GM12878 (cell line): ENCODE measurements at regions not wholly inside any gene's neighbourhood (a gene's known extent, or its start where the extent isn't known, plus 50 kb on each side); places are given as distances from the start of the nearest gene placed in this dataset.

Experiments
- ATAC-seq: fragments of 200-7000 bp; cut with Tn5 transposase; 3 replicates; pipeline ENCODE4 v1.9.1; 2020; ENCODE audit warnings: mild to moderate bottlenecking, moderate library complexity
- BruUV-seq: library from RNA; stranded (reverse); fragments of 400-500 nt; replicated peaks from 2 replicates; lab custom pipeline; 2021; lab: Mats Ljungman, UMichigan
- CTCF ChIA-PET: fragments of 300-600 bp; sonication (Branson Sonifier 250); formaldehyde crosslinking; extraction: SDS; loops from one replicate; lab custom pipeline; 2021; ENCODE audit warnings: inconsistent platforms; lab: Yijun Ruan, JAX
- POLR2A ChIA-PET: fragments of 350-600 bp; formaldehyde crosslinking; extraction: SDS; loops from one replicate; lab custom pipeline; 2021; ENCODE audit warnings: inconsistent platforms; lab: Charles Lee
- RAD21 ChIA-PET: fragments of 300-600 bp; sonication (Branson Sonifier 250); formaldehyde crosslinking; loops from one replicate; lab custom pipeline; 2023; ENCODE audit warnings: antibody characterized with exemption; ENCODE audit not compliant: unreplicated experiment; lab: Charles Lee
- SMC1A ChIA-PET: fragments of 300-600 bp; sonication (Branson Sonifier 250); formaldehyde crosslinking; loops from one replicate; lab custom pipeline; 2023; ENCODE audit not compliant: unreplicated experiment, uncharacterized antibody; lab: Charles Lee
- DNase-seq: peaks from one replicate; pipeline ENCODE4 v3.0.0-alpha.2; 2011; ENCODE audit warnings: low read depth, low spot score
- FAIRE-seq: peaks from 3 replicates; lab custom pipeline; 2011; peaks lifted over from hg19 to GRCh38; lab: Jason Lieb, UNC
- H2AFZ ChIP-seq: 2 replicates; pipeline ENCODE4 v1.6.0; 2011; ENCODE audit warnings: low read depth, low read length, control low read depth; ENCODE audit not compliant: control insufficient read depth
- H3K27ac ChIP-seq: 2 replicates; pipeline ENCODE4 v1.5.1; 2011; ENCODE audit warnings: control low read depth; ENCODE audit not compliant: control insufficient read depth, insufficient read depth
- H3K27me3 ChIP-seq, 2 experiments: replicated peaks in 1 of 2; 2 replicates each; pipeline versions ENCODE4 v1.6.0 to v1.6.1; 2011; ENCODE audit warnings: low read length in 1 of 2; ENCODE audit not compliant: control insufficient read depth in 2 of 2, insufficient read depth in 2 of 2
- H3K36me3 ChIP-seq, 2 experiments: 2 replicates each; pipeline ENCODE4 v1.5.1; 2011; ENCODE audit warnings: low read length in 1 of 2; ENCODE audit not compliant: control insufficient read depth in 2 of 2, insufficient read depth in 2 of 2
- H3K4me1 ChIP-seq: 2 replicates; pipeline ENCODE4 v1.6.1; 2011; ENCODE audit warnings: mild to moderate bottlenecking, low read length, moderate library complexity, mixed read lengths; ENCODE audit not compliant: control insufficient read depth, insufficient read depth
- H3K4me2 ChIP-seq: 2 replicates; pipeline ENCODE4 v1.6.0; 2011; ENCODE audit warnings: control low read depth; ENCODE audit not compliant: control insufficient read depth, insufficient read depth
- H3K4me3 ChIP-seq: fragments of 200-600 bp; sonication (generic); 2 replicates; pipeline ENCODE4 v1.5.1; 2016
- H3K79me2 ChIP-seq: 2 replicates; pipeline ENCODE4 v1.6.0; 2011; ENCODE audit warnings: low read length; ENCODE audit not compliant: control insufficient read depth, insufficient read depth
- H3K9ac ChIP-seq: 2 replicates; pipeline ENCODE4 v1.8.0; 2011; ENCODE audit warnings: low read length, control low read depth, mixed read lengths; ENCODE audit not compliant: control insufficient read depth, insufficient read depth
- H3K9me3 ChIP-seq: replicated peaks from 3 replicates; pipeline ENCODE4 v1.5.1; 2011; ENCODE audit warnings: mild to moderate bottlenecking, low read length; ENCODE audit not compliant: control insufficient read depth, insufficient read depth
- H4K20me1 ChIP-seq: 2 replicates; pipeline ENCODE4 v1.6.0; 2011; ENCODE audit not compliant: control insufficient read depth, insufficient read depth
- BACH1 ChIP-seq: fragments of 450-650 bp; IDR thresholded peaks from 2 replicates; pipeline ENCODE4 v1.6.1; 2017; ENCODE audit warnings: mild to moderate bottlenecking, borderline replicate concordance
- BCL11A ChIP-seq: IDR thresholded peaks from 2 replicates; pipeline ENCODE4 v1.6.1; 2011; ENCODE audit warnings: low read depth, low read length
- DPF2 ChIP-seq: fragments of 450-650 bp; IDR thresholded peaks from 2 replicates; pipeline ENCODE4 v1.6.1; 2017; ENCODE audit warnings: mild to moderate bottlenecking
- HDAC2 ChIP-seq: fragments of 200-600 bp; sonication (generic); IDR thresholded peaks from 2 replicates; pipeline ENCODE4 v1.6.1; 2017
- KDM1A ChIP-seq: fragments of 200-600 bp; sonication (generic); IDR thresholded peaks from 2 replicates; pipeline ENCODE4 v1.6.1; 2016; ENCODE audit warnings: borderline replicate concordance
- LARP7 ChIP-seq: fragments of 450-650 bp; IDR thresholded peaks from 2 replicates; pipeline ENCODE4 v1.6.1; 2017; ENCODE audit warnings: mild to moderate bottlenecking
- MXI1 ChIP-seq: fragments of 150-350 bp; IDR thresholded peaks from 2 replicates; pipeline ENCODE4 v1.6.1; 2011; ENCODE audit warnings: low read depth, mild to moderate bottlenecking, inconsistent platforms, low read length, improper control_type of control experiment
- MYC ChIP-seq: IDR thresholded peaks from 2 replicates; pipeline ENCODE4 v1.6.1; 2011; ENCODE audit warnings: mild to moderate bottlenecking, low read length, moderate library complexity, inconsistent platforms; ENCODE audit not compliant: insufficient read depth, insufficient replicate concordance, insufficient read length, severe bottlenecking
- NR2F1 ChIP-seq: fragments of 450-650 bp; conservative IDR thresholded peaks from 2 replicates; pipeline ENCODE4 v1.6.1; 2017; ENCODE audit warnings: mild to moderate bottlenecking
- SIN3A ChIP-seq: IDR thresholded peaks from 2 replicates; pipeline ENCODE4 v1.6.1; 2012; ENCODE audit warnings: low read depth, low read length, improper control_type of control experiment
- SPI1 ChIP-seq: IDR thresholded peaks from 2 replicates; pipeline ENCODE4 v1.6.1; 2011; ENCODE audit warnings: low read depth, mild to moderate bottlenecking, low read length, moderate library complexity, borderline replicate concordance; ENCODE audit not compliant: insufficient read depth
- SUZ12 ChIP-seq: fragments of 200-600 bp; sonication (generic); IDR thresholded peaks from one replicate; pipeline ENCODE4 v1.6.1; 2018; ENCODE audit warnings: antibody characterized with exemption, mild to moderate bottlenecking; ENCODE audit not compliant: unreplicated experiment
- TCF7 ChIP-seq: IDR thresholded peaks from 2 replicates; pipeline ENCODE4 v1.6.1; 2014; ENCODE audit warnings: antibody characterized with exemption, borderline replicate concordance
- WGBS: methylation state at CpG from one replicate; pipeline ENCODE4 v1.1.6; 2016; ENCODE audit warnings: low lambda C conversion rate; ENCODE audit not compliant: insufficient replicate concordance, insufficient coverage; ENCODE audit errors: missing lambda C conversion rate; 5-methylcytosine and 5-hydroxymethylcytosine counted together
- in situ Hi-C: fragments of 300-500 bp; cut with MboI; formaldehyde crosslinking; loops from 9 replicates; pipeline ENCODE4 v1.14.3; 2018; ENCODE audit warnings: mixed read lengths
- intact Hi-C: fragments of 100-400 bp; cut with micrococcal nuclease; formaldehyde crosslinking; loops from one replicate; pipeline ENCODE4 v1.14.2; 2022; ENCODE audit not compliant: unreplicated experiment
- TF ChIP-seq, protein P1 (sequence below): fragments of 450-650 bp; IDR thresholded peaks from 2 replicates; pipeline ENCODE4 v1.6.1; 2016; ENCODE audit warnings: mild to moderate bottlenecking

DNA sequence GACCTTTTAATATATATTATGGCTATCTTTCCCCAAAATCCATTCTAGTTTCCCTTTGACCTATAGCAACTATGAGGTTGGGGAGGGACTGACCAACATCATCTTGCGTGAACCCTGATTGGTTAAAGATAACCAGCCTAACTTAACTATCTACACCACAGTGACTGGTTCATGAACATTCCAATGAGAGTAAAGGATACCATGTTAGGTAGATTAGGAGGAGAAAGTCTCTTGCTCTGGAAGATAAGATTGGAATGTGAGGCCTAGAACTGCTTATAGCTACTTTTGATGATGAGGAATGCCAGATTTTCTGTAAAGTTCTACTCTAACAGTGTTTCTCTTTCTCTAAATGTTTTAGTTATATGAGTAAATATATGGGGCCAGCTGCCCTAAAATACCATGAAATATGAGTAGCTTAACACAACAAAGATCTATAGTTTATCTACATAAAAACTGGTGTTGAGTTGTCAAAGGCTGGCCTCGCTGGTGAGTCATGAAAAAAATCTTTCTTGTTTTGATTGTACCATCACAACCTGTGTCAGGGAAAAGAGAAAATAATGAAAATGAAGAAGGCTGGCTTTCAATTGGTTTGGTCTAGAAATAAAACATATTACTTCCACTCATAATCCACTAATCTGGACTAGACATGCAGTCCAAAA lies 481.4 kb downstream of the NSUN3 start:
- RAD21 ChIA-PET = no interaction called here
- 47% methylated on average over 2 of the region's 2 CpGs for WGBS
- TF ChIP-seq SPI1 (no peak), BACH1 (no peak), HDAC2 (no peak)

DNA sequence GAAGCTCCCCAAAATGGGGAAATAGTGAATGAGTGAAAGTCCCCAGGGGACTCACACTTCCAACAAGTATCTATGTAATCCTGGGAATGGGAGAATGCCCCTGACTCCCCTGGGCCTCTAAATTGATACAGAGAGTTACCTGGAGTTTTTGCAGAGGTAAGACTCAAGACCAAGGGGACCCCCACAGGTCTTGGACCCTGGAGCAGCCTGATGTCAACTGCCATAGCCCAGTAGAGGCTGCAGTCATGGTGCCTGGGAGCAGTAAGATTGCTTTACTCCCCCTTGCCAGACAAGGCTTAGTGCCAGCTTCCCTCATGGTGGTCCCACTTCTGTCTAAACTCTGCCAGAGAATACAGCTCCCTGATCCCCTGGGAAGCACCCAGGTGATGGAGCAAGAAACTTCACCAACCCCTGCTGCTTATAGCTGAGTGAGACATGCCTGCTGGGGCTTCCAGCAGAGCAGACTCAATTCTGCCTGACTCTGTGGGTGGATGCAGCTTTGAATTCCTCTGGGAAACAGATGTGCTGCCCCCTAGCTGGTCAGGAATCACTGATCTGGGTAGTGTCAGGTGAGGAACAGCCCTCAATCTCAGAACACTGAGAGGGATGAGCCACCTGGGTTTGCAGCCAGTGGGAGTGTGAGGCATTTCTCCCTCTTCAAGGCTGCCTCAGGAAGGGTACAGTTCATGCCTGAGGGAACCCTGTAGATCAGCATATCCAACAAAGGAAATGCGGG lies 485.9 kb downstream of the NSUN3 start:
- POLR2A ChIA-PET = no interaction called here
- WGBS = 33% methylated on average over 1 of the region's 1 CpG
- no peak overlapping the region for H3K27ac ChIP-seq
- SMC1A ChIA-PET = no interaction called here
- TF ChIP-seq MYC (no peak), TCF7 (no peak), BCL11A (no peak), DPF2 (no peak), LARP7 (no peak), MXI1 (no peak), SUZ12 (no peak), NR2F1 (no peak), SIN3A (no peak), KDM1A (no peak)
- TF ChIP-seq, protein P1, sequence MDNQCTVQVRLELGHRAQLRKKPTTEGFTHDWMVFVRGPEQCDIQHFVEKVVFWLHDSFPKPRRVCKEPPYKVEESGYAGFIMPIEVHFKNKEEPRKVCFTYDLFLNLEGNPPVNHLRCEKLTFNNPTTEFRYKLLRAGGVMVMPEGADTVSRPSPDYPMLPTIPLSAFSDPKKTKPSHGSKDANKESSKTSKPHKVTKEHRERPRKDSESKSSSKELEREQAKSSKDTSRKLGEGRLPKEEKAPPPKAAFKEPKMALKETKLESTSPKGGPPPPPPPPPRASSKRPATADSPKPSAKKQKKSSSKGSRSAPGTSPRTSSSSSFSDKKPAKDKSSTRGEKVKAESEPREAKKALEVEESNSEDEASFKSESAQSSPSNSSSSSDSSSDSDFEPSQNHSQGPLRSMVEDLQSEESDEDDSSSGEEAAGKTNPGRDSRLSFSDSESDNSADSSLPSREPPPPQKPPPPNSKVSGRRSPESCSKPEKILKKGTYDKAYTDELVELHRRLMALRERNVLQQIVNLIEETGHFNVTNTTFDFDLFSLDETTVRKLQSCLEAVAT = no peak
- FAIRE-seq (no peak), ATAC-seq (no peak), DNase-seq (no peak)
- H3K9me3 ChIP-seq = no peaks in the 10 kb centered on the region
- no peak overlapping the region for H3K4me2 ChIP-seq
- no peaks in the 10 kb centered on the region for H4K20me1 ChIP-seq
- in situ Hi-C loops (no loop called here), intact Hi-C loops (no loop called here)
- no peaks in the 10 kb centered on the region for H3K4me1 ChIP-seq
- H3K4me3 ChIP-seq = no peak overlapping the region
- H3K79me2 ChIP-seq = no peaks in the 10 kb centered on the region
- H2AFZ ChIP-seq = no peak overlapping the region
- CTCF ChIA-PET = no interaction called here
- H3K27me3 ChIP-seq = no peaks in the 10 kb centered on the region
- no TSS peak for BruUV-seq
- no peaks in the 10 kb centered on the region for H3K36me3 ChIP-seq
- no peak overlapping the region for H3K9ac ChIP-seq
- RAD21 ChIA-PET = no interaction called here

More for the DNA sequence above, 481.4 kb downstream of the NSUN3 start:
- SMC1A ChIA-PET = no interaction called here
- Histone ChIP-seq H3K27ac (no peak overlapping the region), H3K4me1 (no peaks in the 10 kb centered on the region), H3K4me3 (no peak overlapping the region), H2AFZ (no peak overlapping the region), H3K27me3 (no peaks in the 10 kb centered on the region), H4K20me1 (no peaks in the 10 kb centered on the region), H3K79me2 (no peaks in the 10 kb centered on the region), H3K9ac (no peak overlapping the region), H3K36me3 (no peaks in the 10 kb centered on the region), H3K9me3 (no peaks in the 10 kb centered on the region), H3K4me2 (no peak overlapping the region)
- BruUV-seq = no TSS peak
- POLR2A ChIA-PET = no interaction called here
- CTCF ChIA-PET = no interaction called here
- intact Hi-C loops = no loop called here
- DNase-seq = no peak
- FAIRE-seq = no peak
- ATAC-seq = no peak
- in situ Hi-C loops = no loop called here
